ENCODE measurements at regions not wholly inside any gene's neighbourhood (a gene's known extent, or its start where the extent isn't known, plus 50 kb on each side); places are given as distances from the start of the nearest gene placed in this dataset.

GRCh38 chr12:59010118-59010517 lies 89.8 kb upstream of the LRIG3 start:
- Histone ChIP-seq H3K4me1 (ENCODE audit: control insufficient read depth, insufficient read depth, low read length, unreplicated experiment) (no peaks in the 10 kb centered on the region), H3K36me3 (ENCODE audit: insufficient read depth, low read length) (no peaks in the 10 kb centered on the region), H3K79me2 (ENCODE audit: control insufficient read depth, insufficient read depth, low read length, unreplicated experiment) (no peaks in the 10 kb centered on the region), H3K27ac (ENCODE audit: low read depth, low read length) (no peak overlapping the region), H3K4me3 (ENCODE audit: low read depth, low read length) (no peak overlapping the region), H2AFZ (ENCODE audit: low read length, unreplicated experiment) (no peak overlapping the region), H3K27me3 (ENCODE audit: insufficient read depth, low read length) (no peaks in the 10 kb centered on the region)

GRCh38 chr12:59007620-59008019 lies 87.3 kb upstream of the LRIG3 start:
- no peaks in the 10 kb centered on the region for H3K79me2 ChIP-seq (ENCODE audit: control insufficient read depth, insufficient read depth, low read length, unreplicated experiment)

GRCh38 chr12:59005193-59005955 lies 85.1 kb upstream of the LRIG3 start:
- no peak overlapping the region for H3K27ac ChIP-seq (ENCODE audit: low read depth, low read length)
- H2AFZ ChIP-seq (ENCODE audit: low read length, unreplicated experiment) = peak overlapping the region; percentile 54
- no peaks in the 10 kb centered on the region for H3K27me3 ChIP-seq (ENCODE audit: insufficient read depth, low read length)
- no peaks in the 10 kb centered on the region for H3K36me3 ChIP-seq (ENCODE audit: insufficient read depth, low read length)
- H3K4me3 ChIP-seq (ENCODE audit: low read depth, low read length) = no peak overlapping the region
- no peaks in the 10 kb centered on the region for H3K4me1 ChIP-seq (ENCODE audit: control insufficient read depth, insufficient read depth, low read length, unreplicated experiment)
- no peaks in the 10 kb centered on the region for H3K79me2 ChIP-seq (ENCODE audit: control insufficient read depth, insufficient read depth, low read length, unreplicated experiment)

More at GRCh38 chr12:59007620-59008019, 87.3 kb upstream of the LRIG3 start:
- no peaks in the 10 kb centered on the region for H3K36me3 ChIP-seq (ENCODE audit: insufficient read depth, low read length)
- no peaks in the 10 kb centered on the region for H3K27me3 ChIP-seq (ENCODE audit: insufficient read depth, low read length)
- H3K4me1 ChIP-seq (ENCODE audit: control insufficient read depth, insufficient read depth, low read length, unreplicated experiment) = no peaks in the 10 kb centered on the region
- no peak overlapping the region for H2AFZ ChIP-seq (ENCODE audit: low read length, unreplicated experiment)
- H3K27ac ChIP-seq (ENCODE audit: low read depth, low read length) = no peak overlapping the region
- no peak overlapping the region for H3K4me3 ChIP-seq (ENCODE audit: low read depth, low read length)

- Histone ChIP-seq H3K27ac (ENCODE audit: low read depth, low read length) (no peak overlapping the region), H3K79me2 (ENCODE audit: control insufficient read depth, insufficient read depth, low read length, unreplicated experiment) (no peaks in the 10 kb centered on the region), H3K4me3 (ENCODE audit: low read depth, low read length) (no peak overlapping the region), H3K36me3 (ENCODE audit: insufficient read depth, low read length) (no peaks in the 10 kb centered on the region), H3K4me1 (ENCODE audit: control insufficient read depth, insufficient read depth, low read length, unreplicated experiment) (no peaks in the 10 kb centered on the region), H3K27me3 (ENCODE audit: insufficient read depth, low read length) (no peaks in the 10 kb centered on the region), H2AFZ (ENCODE audit: low read length, unreplicated experiment) (peak overlapping the region; percentile 28)
These were observed 84.2 kb upstream of the LRIG3 start for GRCh38 chr12:59004456-59004855.

- H3K27me3 ChIP-seq (ENCODE audit: insufficient read depth, low read length) = no peaks in the 10 kb centered on the region
- H3K79me2 ChIP-seq (ENCODE audit: control insufficient read depth, insufficient read depth, low read length, unreplicated experiment) = no peaks in the 10 kb centered on the region
- H3K27ac ChIP-seq (ENCODE audit: low read depth, low read length) = no peak overlapping the region
- H3K4me3 ChIP-seq (ENCODE audit: low read depth, low read length) = no peak overlapping the region
- H3K4me1 ChIP-seq (ENCODE audit: control insufficient read depth, insufficient read depth, low read length, unreplicated experiment) = no peaks in the 10 kb centered on the region
- no peak overlapping the region for H2AFZ ChIP-seq (ENCODE audit: low read length, unreplicated experiment)
- no peaks in the 10 kb centered on the region for H3K36me3 ChIP-seq (ENCODE audit: insufficient read depth, low read length)
These were observed 75.5 kb upstream of the LRIG3 start for GRCh38 chr12:58995666-58996363.

- no peaks in the 10 kb centered on the region for H3K79me2 ChIP-seq (ENCODE audit: control insufficient read depth, insufficient read depth, low read length, unreplicated experiment)
- no peak overlapping the region for H3K4me3 ChIP-seq (ENCODE audit: low read depth, low read length)
- H3K27me3 ChIP-seq (ENCODE audit: insufficient read depth, low read length) = no peaks in the 10 kb centered on the region
- no peak overlapping the region for H3K27ac ChIP-seq (ENCODE audit: low read depth, low read length)
- H3K36me3 ChIP-seq (ENCODE audit: insufficient read depth, low read length) = no peaks in the 10 kb centered on the region
- no peaks in the 10 kb centered on the region for H3K4me1 ChIP-seq (ENCODE audit: control insufficient read depth, insufficient read depth, low read length, unreplicated experiment)
- H2AFZ ChIP-seq (ENCODE audit: low read length, unreplicated experiment) = no peak overlapping the region
These were observed 68.5 kb upstream of the LRIG3 start for GRCh38 chr12:58988643-58989344.

- no peak overlapping the region for H3K27ac ChIP-seq (ENCODE audit: low read depth, low read length)
- no peaks in the 10 kb centered on the region for H3K79me2 ChIP-seq (ENCODE audit: control insufficient read depth, insufficient read depth, low read length, unreplicated experiment)
- no peak overlapping the region for H2AFZ ChIP-seq (ENCODE audit: low read length, unreplicated experiment)
- no peaks in the 10 kb centered on the region for H3K36me3 ChIP-seq (ENCODE audit: insufficient read depth, low read length)
- no peaks in the 10 kb centered on the region for H3K4me1 ChIP-seq (ENCODE audit: control insufficient read depth, insufficient read depth, low read length, unreplicated experiment)
- H3K27me3 ChIP-seq (ENCODE audit: insufficient read depth, low read length) = no peaks in the 10 kb centered on the region
- no peak overlapping the region for H3K4me3 ChIP-seq (ENCODE audit: low read depth, low read length)
These were observed 61.7 kb upstream of the LRIG3 start for GRCh38 chr12:58981961-58982360.

- Histone ChIP-seq H3K36me3 (ENCODE audit: insufficient read depth, low read length) (no peaks in the 10 kb centered on the region), H3K27me3 (ENCODE audit: insufficient read depth, low read length) (no peaks in the 10 kb centered on the region), H3K79me2 (ENCODE audit: control insufficient read depth, insufficient read depth, low read length, unreplicated experiment) (no peaks in the 10 kb centered on the region), H3K4me3 (ENCODE audit: low read depth, low read length) (no peak overlapping the region), H2AFZ (ENCODE audit: low read length, unreplicated experiment) (no peak overlapping the region), H3K27ac (ENCODE audit: low read depth, low read length) (no peak overlapping the region), H3K4me1 (ENCODE audit: control insufficient read depth, insufficient read depth, low read length, unreplicated experiment) (no peaks in the 10 kb centered on the region)
These were observed 60.5 kb upstream of the LRIG3 start for GRCh38 chr12:58980768-58981167.

GRCh38 chr12:58978717-58979116 lies 58.4 kb upstream of the LRIG3 start:
- H3K27me3 ChIP-seq (ENCODE audit: insufficient read depth, low read length) = no peaks in the 10 kb centered on the region
- H2AFZ ChIP-seq (ENCODE audit: low read length, unreplicated experiment) = no peak overlapping the region
- no peaks in the 10 kb centered on the region for H3K4me1 ChIP-seq (ENCODE audit: control insufficient read depth, insufficient read depth, low read length, unreplicated experiment)
- no peak overlapping the region for H3K27ac ChIP-seq (ENCODE audit: low read depth, low read length)
- no peak overlapping the region for H3K4me3 ChIP-seq (ENCODE audit: low read depth, low read length)
- H3K79me2 ChIP-seq (ENCODE audit: control insufficient read depth, insufficient read depth, low read length, unreplicated experiment) = no peaks in the 10 kb centered on the region
- no peaks in the 10 kb centered on the region for H3K36me3 ChIP-seq (ENCODE audit: insufficient read depth, low read length)

GRCh38 chr12:58977476-58977875 lies 57.2 kb upstream of the LRIG3 start:
- no peaks in the 10 kb centered on the region for H3K36me3 ChIP-seq (ENCODE audit: insufficient read depth, low read length)
- H3K4me1 ChIP-seq (ENCODE audit: control insufficient read depth, insufficient read depth, low read length, unreplicated experiment) = no peaks in the 10 kb centered on the region
- no peaks in the 10 kb centered on the region for H3K79me2 ChIP-seq (ENCODE audit: control insufficient read depth, insufficient read depth, low read length, unreplicated experiment)
- H3K27me3 ChIP-seq (ENCODE audit: insufficient read depth, low read length) = no peaks in the 10 kb centered on the region
- no peak overlapping the region for H3K4me3 ChIP-seq (ENCODE audit: low read depth, low read length)
- H3K27ac ChIP-seq (ENCODE audit: low read depth, low read length) = no peak overlapping the region
- H2AFZ ChIP-seq (ENCODE audit: low read length, unreplicated experiment) = no peak overlapping the region

Data from ACC112 (cell line).